NCI-H1417 treated with DMSO at 0.1 percent for 48 hours (cell line): ENCODE measurements at regions not wholly inside any gene's neighbourhood (a gene's known extent, or its start where the extent isn't known, plus 50 kb on each side); places are given as distances from the start of the nearest gene placed in this dataset.
"Not testable (repeated sequence)": the region's sequence is repeated elsewhere in the genome, so short reads cannot be mapped to it uniquely, and the experiment has no call there.

ENCODE experiments used
- DNase-seq: peaks from one replicate; lab custom pipeline; 2025; lab: John Stamatoyannopoulos, UW

- DNase-seq, result no peak
Observed at GRCh38 chr3:178345944-178346343, 190.3 kb upstream of the KCNMB2 start.

DNA sequence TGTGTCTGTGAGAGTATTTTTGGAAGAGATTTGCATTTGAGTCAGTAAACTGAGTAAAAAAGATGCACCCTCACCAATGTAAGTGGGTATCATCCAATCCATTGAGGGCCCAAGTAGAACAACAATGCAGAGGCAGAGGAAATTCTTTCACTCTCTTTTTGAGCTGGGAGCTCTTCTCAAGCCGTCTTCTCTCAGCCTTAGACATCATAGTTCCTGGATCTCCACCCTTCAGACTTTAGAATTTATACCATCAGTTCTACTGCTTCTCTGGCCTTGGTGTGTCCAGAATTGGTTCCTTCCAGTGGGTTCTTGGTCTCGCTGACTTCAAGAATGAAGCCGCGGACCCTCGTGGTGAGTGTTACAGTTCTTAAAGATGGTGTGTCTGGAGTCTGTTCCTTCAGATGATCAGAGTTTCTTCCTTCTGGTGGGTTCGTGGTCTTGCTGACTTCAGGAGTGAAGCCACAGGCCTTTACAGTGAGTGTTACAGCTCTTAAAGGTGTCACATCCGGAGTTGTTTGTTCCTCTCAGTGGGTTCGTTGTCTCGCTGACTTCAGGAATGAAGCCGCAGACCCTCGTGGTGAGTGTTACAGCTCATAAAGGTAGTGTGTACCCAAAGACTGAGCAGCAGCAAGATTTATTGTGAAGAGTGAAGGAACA lies 187.5 kb upstream of the KCNMB2 start:
- not testable (repeated sequence) for DNase-seq

- DNase-seq, result not testable (repeated sequence)
Observed at GRCh38 chr3:178349218-178349596, 187.0 kb upstream of the KCNMB2 start.

- no peak for DNase-seq
Observed at GRCh38 chr3:178350763-178351162, 185.5 kb upstream of the KCNMB2 start.

DNA sequence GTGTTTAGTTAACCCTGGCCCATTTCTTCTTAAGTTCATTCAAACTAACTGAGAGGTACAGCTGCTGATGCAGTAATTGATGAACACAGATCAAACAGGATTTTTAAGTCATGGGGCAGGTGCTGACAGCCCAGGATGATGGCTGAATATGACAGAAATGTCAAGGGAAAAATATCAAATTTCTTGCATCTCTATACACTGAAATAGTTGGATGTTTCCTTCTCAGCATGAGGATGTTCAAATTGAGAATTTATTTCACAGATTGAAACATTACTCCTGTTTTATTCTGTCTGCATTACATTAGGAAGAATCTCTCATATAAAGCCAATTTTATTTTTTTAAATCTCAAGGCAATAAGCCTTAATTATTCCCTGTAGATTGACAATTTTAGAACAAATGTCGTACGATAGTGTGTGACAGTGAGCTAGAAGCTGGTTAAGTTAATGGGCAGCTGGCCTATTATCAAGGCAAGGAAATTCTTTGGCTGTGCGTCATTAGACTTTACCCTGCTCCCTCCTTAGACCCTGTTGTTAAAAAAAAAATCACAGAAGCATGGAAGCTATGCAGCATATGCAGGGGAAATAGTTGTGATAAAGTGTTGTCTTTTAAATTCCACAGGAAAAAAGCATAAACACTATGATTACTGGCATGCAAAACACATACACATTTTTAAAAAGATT lies 183.8 kb upstream of the KCNMB2 start:
- no peak for DNase-seq

- no peak for DNase-seq
Observed at GRCh38 chr3:178353006-178353694, 183.1 kb upstream of the KCNMB2 start.

DNA sequence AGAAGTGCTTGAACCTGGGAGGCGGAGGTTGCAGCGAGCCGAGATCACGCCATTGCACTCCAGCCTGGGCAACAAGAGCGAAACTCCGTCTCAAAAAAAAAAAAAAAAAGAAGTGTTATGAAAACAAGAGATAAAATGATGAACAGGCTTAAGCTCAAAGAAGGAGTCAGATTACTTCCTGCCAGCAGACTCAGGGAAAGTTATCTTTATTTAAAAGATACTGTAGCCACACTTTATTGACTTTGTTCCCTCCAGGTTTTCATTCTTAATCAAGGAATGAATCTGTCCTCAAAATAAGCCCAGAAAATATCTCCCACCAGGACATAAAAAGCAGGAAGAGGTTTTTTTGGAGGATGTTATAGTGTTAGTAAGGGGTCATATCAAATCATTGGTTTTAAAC lies 176.5 kb upstream of the KCNMB2 start:
- DNase-seq, result no peak

DNA sequence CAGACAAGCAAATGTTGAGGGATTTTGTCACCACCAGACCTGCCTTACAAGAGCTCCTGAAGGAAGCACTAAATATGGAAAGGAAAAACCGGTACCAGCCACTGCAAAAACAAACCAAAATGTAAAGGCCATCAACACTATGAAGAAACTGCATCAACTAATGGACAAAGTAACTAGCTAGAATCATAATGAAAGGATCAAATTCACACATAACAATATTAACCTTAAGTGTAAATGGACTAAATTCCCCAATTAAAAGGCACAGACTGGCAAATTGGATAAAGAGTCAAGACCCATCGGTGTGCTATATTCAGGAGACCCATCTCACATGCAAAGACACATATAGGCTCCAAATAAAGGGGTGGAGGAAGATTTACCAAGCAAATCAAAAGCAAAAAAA lies 173.2 kb upstream of the KCNMB2 start:
- DNase-seq, result not testable (repeated sequence)

- DNase-seq, result no peak
Observed at GRCh38 chr3:178367817-178368617, 168.2 kb upstream of the KCNMB2 start.

- DNase-seq, result no peak
Observed at GRCh38 chr3:178369006-178369405, 167.2 kb upstream of the KCNMB2 start.

GRCh38 chr3:178369811-178370210 lies 166.4 kb upstream of the KCNMB2 start:
- no peak for DNase-seq

DNA sequence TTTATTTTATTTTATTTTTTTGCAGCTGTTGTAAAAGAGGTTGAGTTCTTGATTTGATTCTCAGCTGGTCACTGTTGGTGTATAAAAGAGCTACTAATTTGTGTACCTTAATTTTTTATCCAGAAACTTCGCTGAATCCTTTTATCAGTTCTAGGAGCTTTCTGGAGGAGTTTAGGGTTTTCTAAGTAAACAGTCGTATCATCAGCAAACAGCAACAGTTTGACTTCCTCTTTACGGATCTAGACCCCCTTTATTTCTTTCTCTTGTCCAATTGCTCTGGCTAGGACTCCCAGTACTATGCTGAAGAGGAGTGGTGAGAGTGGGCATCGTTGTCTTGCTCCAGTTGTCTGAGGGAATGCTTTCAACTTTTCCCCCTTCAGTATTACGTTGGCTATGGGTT lies 165.8 kb upstream of the KCNMB2 start:
- no peak for DNase-seq

GRCh38 chr3:178381555-178381954 lies 154.7 kb upstream of the KCNMB2 start:
- no peak for DNase-seq

DNA sequence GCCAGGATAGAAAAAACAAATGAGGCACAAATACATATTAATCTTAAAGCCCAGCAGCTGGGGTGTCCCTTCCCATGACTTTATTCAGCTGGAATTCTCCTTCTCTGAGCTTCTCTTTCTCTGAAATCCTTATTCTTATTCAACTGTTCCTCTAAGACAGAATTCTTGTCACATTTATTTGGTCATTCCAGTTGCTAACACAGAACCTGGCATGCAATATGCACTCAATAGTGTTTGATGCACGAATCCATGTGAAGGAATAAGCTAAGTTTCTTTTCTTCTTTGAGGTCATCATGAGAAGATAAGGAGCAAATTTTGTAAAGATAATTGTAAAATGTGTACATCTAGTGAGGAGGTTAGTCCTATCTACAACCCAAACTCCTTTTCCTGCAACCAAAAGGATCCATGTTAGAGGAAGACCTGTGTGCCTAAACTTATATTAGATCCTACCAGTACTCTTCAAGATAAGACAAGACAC lies 154.2 kb upstream of the KCNMB2 start:
- DNase-seq, result no peak

- DNase-seq, result no peak
Observed at GRCh38 chr3:178382449-178383061, 153.7 kb upstream of the KCNMB2 start.

DNA sequence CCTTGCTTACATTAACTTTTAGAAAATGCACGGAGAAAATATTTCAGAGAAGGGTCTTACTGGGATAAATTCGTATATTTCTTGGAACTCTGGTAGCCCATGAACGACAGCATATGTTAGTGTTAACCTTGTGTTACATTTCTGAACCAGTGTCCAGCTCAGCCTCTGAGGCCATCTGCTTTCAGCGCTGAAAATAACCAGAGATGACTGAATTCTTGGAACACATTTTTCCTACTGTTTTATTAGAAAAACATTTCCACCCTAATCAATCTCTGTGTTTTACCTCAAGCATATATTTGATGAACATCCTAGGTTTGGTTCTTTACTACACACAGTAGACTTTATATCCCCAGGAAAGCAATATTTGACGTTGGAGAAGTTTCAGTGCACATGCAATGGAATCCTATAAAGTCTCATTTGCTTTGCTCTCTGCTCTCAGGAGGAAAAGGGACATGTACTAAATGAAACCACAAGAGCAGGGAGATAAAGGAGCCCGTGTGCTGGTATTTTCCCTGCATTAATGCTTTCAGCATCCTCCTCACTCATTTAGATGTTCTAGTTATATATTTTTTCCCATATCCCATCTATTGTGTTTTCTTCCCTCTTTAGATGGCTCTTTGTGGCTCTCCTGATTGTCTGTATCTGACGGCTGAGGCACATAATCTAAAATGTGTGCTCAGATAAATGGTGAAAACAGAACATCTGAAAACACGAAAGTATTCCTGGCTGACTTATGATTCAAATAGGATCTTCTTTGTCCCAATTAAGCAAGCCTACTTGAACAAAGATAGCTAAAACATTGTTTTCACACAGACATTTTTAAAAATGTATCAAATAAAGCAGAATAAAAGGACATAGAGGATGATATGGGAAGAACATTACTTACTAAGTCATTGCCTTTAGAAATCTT lies 151.7 kb upstream of the KCNMB2 start:
- no peak for DNase-seq

GRCh38 chr3:178385280-178385952 lies 150.8 kb upstream of the KCNMB2 start:
- no peak for DNase-seq

DNA sequence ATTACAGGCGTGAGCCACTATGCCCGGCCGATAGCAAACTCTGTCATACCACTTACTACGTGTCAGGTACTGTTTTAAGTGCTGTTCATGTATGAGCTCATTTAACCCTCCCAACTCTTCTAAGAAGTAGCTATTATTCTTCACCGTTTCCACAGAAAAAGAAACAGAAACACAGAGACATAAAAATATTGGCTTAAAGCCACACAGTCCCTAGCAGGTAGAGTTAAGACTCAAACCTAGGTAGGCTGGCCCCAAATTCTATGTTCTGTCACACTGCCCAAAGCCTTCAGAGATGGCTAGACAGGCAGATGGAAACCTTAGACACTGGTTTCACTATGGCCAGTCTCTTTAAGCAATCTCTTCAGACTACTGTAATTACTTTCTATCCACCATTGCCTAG lies 149.8 kb upstream of the KCNMB2 start:
- no peak for DNase-seq

- DNase-seq, result no peak
Observed at GRCh38 chr3:178386880-178387279, 149.4 kb upstream of the KCNMB2 start.

DNA sequence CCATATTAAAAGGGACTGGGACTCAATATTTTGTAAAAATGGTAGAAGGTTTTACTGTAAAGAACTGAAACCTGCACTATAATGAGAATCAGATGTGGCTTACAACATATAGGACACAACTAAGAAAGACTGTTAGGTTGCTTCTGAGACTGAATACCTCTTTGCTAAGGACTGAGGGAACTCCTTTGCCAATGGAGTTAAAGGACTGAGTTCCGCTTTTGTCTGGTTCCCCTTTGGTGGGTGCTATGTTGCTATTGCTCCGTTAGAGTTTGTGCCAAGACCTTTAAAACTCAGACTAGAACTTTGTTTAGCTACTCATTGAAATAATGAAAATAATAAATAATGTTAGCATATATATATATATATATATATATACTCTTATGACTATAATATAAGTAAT lies 147.8 kb upstream of the KCNMB2 start:
- DNase-seq, result no peak
